K562 (cell line): ENCODE measurements at regions not wholly inside any gene's neighbourhood (a gene's known extent, or its start where the extent isn't known, plus 50 kb on each side); places are given as distances from the start of the nearest gene placed in this dataset.

ENCODE experiments used
- ATAC-seq: fragments of 200-7000 bp; cut with Tn5 transposase; 3 replicates; pipeline ENCODE4 v1.9.1; 2020; ENCODE audit warnings: moderate library complexity
- BruUV-seq: library from RNA; stranded (reverse); fragments of 400-500 nt; replicated peaks from 2 replicates; lab custom pipeline; 2021; lab: Mats Ljungman, UMichigan
- CTCF ChIA-PET: fragments of 300-600 bp; formaldehyde crosslinking; extraction: SDS; loops from one replicate; lab custom pipeline; 2021; ENCODE audit warnings: low intra/inter-chr PET ratio; lab: Yijun Ruan, JAX
- POLR2A ChIA-PET: fragments of 300-600, 350-650 bp; sonication (Branson Sonifier 250); formaldehyde crosslinking; extraction: SDS; loops from one replicate; lab custom pipeline; 2021; ENCODE audit warnings: antibody characterized with exemption, inconsistent platforms; lab: Yijun Ruan, JAX
- DNase-seq, 4 experiments: peaks; one replicate each; pipeline versions ENCODE4 v3.0.0 to v3.0.0-alpha.2; 2011 to 2018; ENCODE audit warnings: low spot score in 3 of 4, mixed read lengths in 3 of 4; ENCODE audit errors: extremely low read depth in 1 of 4
- FAIRE-seq: peaks from 2 replicates; lab custom pipeline; 2011; peaks lifted over from hg19 to GRCh38; lab: Jason Lieb, UNC
- H2AFZ ChIP-seq: 2 replicates; pipeline ENCODE4 v1.6.0; 2011; ENCODE audit warnings: low read depth, low read length, control low read depth, inconsistent platforms
- H3K27ac ChIP-seq: fragments of 200-600 bp; 3 replicates; pipeline ENCODE4 v1.8.0; 2011; ENCODE audit warnings: low read depth, mild to moderate bottlenecking, control low read depth, inconsistent platforms, low read length, moderate library complexity, mixed read lengths; ENCODE audit errors: extremely low read depth
- H3K27me3 ChIP-seq, 2 experiments: fragments of 300-600 bp in 1 of 2; 2 replicates in 1 of 2; 3 replicates in 1 of 2; pipeline versions ENCODE4 v1.6.0 to v1.8.0; 2011; ENCODE audit warnings: inconsistent platforms in 2 of 2, low read length in 2 of 2, mild to moderate bottlenecking in 1 of 2, mixed read lengths in 1 of 2, moderate library complexity in 1 of 2; ENCODE audit not compliant: control insufficient read depth in 2 of 2, insufficient read depth in 2 of 2
- H3K36me3 ChIP-seq: fragments of 300-600 bp; 3 replicates; pipeline ENCODE4 v1.8.0; 2011; ENCODE audit warnings: mild to moderate bottlenecking, low read length, inconsistent platforms; ENCODE audit not compliant: control insufficient read depth, insufficient read depth
- H3K4me1 ChIP-seq, 2 experiments: fragments of 200-600 bp in 1 of 2; replicated peaks in 1 of 2; 2 replicates in 1 of 2; 3 replicates in 1 of 2; pipeline versions ENCODE4 v1.5.1 to v1.8.0; 2011; ENCODE audit warnings: inconsistent platforms in 2 of 2, low read length in 2 of 2, mild to moderate bottlenecking in 1 of 2, mixed read lengths in 1 of 2, moderate library complexity in 1 of 2; ENCODE audit not compliant: control insufficient read depth in 2 of 2, insufficient read depth in 2 of 2
- H3K4me2 ChIP-seq: 2 replicates; pipeline ENCODE4 v1.6.1; 2011; ENCODE audit warnings: low read length, control low read depth, inconsistent platforms, mixed read lengths; ENCODE audit not compliant: insufficient read depth
- H3K4me3 ChIP-seq: fragments of 200-600 bp; sonication (generic), shearing (Covaris generic); 2 replicates; pipeline ENCODE4 v1.5.1; 2016; ENCODE audit warnings: control low read depth, inconsistent platforms
- H3K79me2 ChIP-seq: fragments of 200-600 bp; 3 replicates; pipeline ENCODE4 v1.8.0; 2011; ENCODE audit warnings: low read length, inconsistent platforms; ENCODE audit not compliant: control insufficient read depth, insufficient read depth
- H3K9ac ChIP-seq, 2 experiments: 2 replicates each; pipeline versions ENCODE4 v1.6.0 to v1.6.1; 2011; ENCODE audit warnings: low read depth in 2 of 2, low read length in 2 of 2, control low read depth in 1 of 2, inconsistent platforms in 1 of 2, mild to moderate bottlenecking in 1 of 2, mixed read lengths in 1 of 2; ENCODE audit not compliant: insufficient read depth in 1 of 2
- H3K9me1 ChIP-seq: one replicate; pipeline ENCODE4 v1.6.0; 2011; ENCODE audit warnings: inconsistent platforms, mild to moderate bottlenecking, low read length, moderate library complexity; ENCODE audit not compliant: control insufficient read depth, insufficient read depth
- H3K9me3 ChIP-seq: replicated peaks from 2 replicates; pipeline ENCODE4 v1.5.1; 2011; ENCODE audit warnings: low read depth, low read length, inconsistent platforms; ENCODE audit not compliant: control insufficient read depth, insufficient read depth
- H4K20me1 ChIP-seq: replicated peaks from 2 replicates; pipeline ENCODE4 v1.6.1; 2011; ENCODE audit warnings: low read length, inconsistent platforms, mixed read lengths; ENCODE audit not compliant: control insufficient read depth, insufficient read depth
- CREBBP ChIP-seq: IDR thresholded peaks from one replicate; pipeline ENCODE4 v1.6.1; 2012; ENCODE audit warnings: low read depth, mild to moderate bottlenecking, control low read depth, inconsistent platforms, low read length
- GABPB2 ChIP-seq: fragments of 250-450 bp; sonication (Bioruptor Pico); conservative IDR thresholded peaks from 2 replicates; pipeline ENCODE4 v1.5.1; 2021; ENCODE audit warnings: mild to moderate bottlenecking
- GATA2 ChIP-seq: sonication (generic); formaldehyde crosslinking; IDR thresholded peaks from 2 replicates; pipeline ENCODE4 v1.4.0; 2020; ENCODE audit warnings: mild to moderate bottlenecking, missing genetic modification reagents
- HSF4 ChIP-seq: fragments of 250-450 bp; sonication (Bioruptor Pico); IDR thresholded peaks from 2 replicates; pipeline ENCODE4 v2.1.2; 2022; ENCODE audit warnings: mild to moderate bottlenecking, moderate library complexity, borderline replicate concordance
- JUNB ChIP-seq: fragments of 450-650 bp; formaldehyde crosslinking; conservative IDR thresholded peaks from 2 replicates; pipeline ENCODE4 v1.4.0; 2020; ENCODE audit warnings: mild to moderate bottlenecking
- NFXL1 ChIP-seq: fragments of 450-650 bp; formaldehyde crosslinking; IDR thresholded peaks from 2 replicates; pipeline ENCODE4 v1.4.0; 2021; ENCODE audit warnings: mild to moderate bottlenecking
- PBX2 ChIP-seq, 2 experiments: IDR thresholded peaks in 1 of 2; conservative IDR thresholded peaks in 1 of 2; 2 replicates each; pipeline ENCODE4 v1.6.1; 2016; ENCODE audit warnings: low read depth in 2 of 2, mild to moderate bottlenecking in 1 of 2, missing compliant biosample characterization in 1 of 2, missing genetic modification characterization in 1 of 2, moderate library complexity in 1 of 2
- PRPF4 ChIP-seq: fragments of 200-400 bp; formaldehyde crosslinking; IDR thresholded peaks from one replicate; pipeline ENCODE4 v1.6.1; 2017; ENCODE audit warnings: low read length, low read depth, mild to moderate bottlenecking; ENCODE audit not compliant: insufficient read depth, poor library complexity, severe bottlenecking
- SREBF2 ChIP-seq: sonication (generic); formaldehyde crosslinking; IDR thresholded peaks from 2 replicates; pipeline ENCODE4 v1.4.0; 2020; ENCODE audit warnings: mild to moderate bottlenecking, missing genetic modification reagents
- SRSF7 ChIP-seq: fragments of 200-400 bp; formaldehyde crosslinking; optimal IDR thresholded peaks from 2 replicates; pipeline ENCODE3; 2017; ENCODE audit warnings: mild to moderate bottlenecking, low read depth, low read length
- THRAP3 ChIP-seq: fragments of 450-650 bp; IDR thresholded peaks from 2 replicates; pipeline ENCODE4 v1.6.1; 2016; ENCODE audit warnings: mild to moderate bottlenecking, inconsistent platforms, borderline replicate concordance
- ZNF707 ChIP-seq: fragments of 250-450 bp; sonication (Bioruptor Pico); conservative IDR thresholded peaks from 2 replicates; pipeline ENCODE4 v1.8.0; 2022; ENCODE audit warnings: inconsistent platforms, mild to moderate bottlenecking, moderate library complexity
- WGBS: fragments of 100-300 bp; shearing (Covaris generic); methylation state at CpG from one replicate; pipeline ENCODE4 v1.1.6; 2016; ENCODE audit warnings: low coverage, mixed read lengths; ENCODE audit not compliant: insufficient coverage; ENCODE audit errors: missing lambda C conversion rate; 5-methylcytosine and 5-hydroxymethylcytosine counted together
- in situ Hi-C: fragments of 300-500 bp; cut with MboI; formaldehyde crosslinking; loops from 4 replicates; pipeline ENCODE4 v1.15.0; 2018; ENCODE audit warnings: inconsistent platforms, mixed read lengths
- intact Hi-C: fragments of 100-400 bp; cut with micrococcal nuclease; formaldehyde crosslinking; loops from 2 replicates; pipeline ENCODE4 v1.14.2; 2022
- TF ChIP-seq, protein P1 (sequence below), 2 experiments: fragments of 450-650 bp; conservative IDR thresholded peaks; 2 replicates each; pipeline ENCODE4 v1.6.1; 2017; ENCODE audit warnings: mild to moderate bottlenecking in 2 of 2, moderate library complexity in 2 of 2

GRCh38 chr5:106720367-106720766 is 950.4 kb downstream of the EFNA5 start:
- no peak overlapping the region for H3K4me2 ChIP-seq
- no peaks in the 10 kb centered on the region for H3K9me1 ChIP-seq
- in situ Hi-C loops (no loop called here), intact Hi-C loops (no loop called here)
- ChIA-PET POLR2A (no interaction called here), CTCF (no interaction called here)
- no TSS peak for BruUV-seq
- no peaks in the 10 kb centered on the region for H3K36me3 ChIP-seq
- no peaks in the 10 kb centered on the region; the same call in 1 of the 2 replicates for H3K9me3 ChIP-seq
- no peak overlapping the region for H3K9ac ChIP-seq
- H3K27me3 ChIP-seq: no peaks in the 10 kb centered on the region
- H4K20me1 ChIP-seq: no peaks in the 10 kb centered on the region
- WGBS: 0% methylated on average over 3 of the region's 3 CpGs
- H3K4me3 ChIP-seq: no peak overlapping the region
- no peaks in the 10 kb centered on the region for H3K4me1 ChIP-seq
- no peak for DNase-seq
- ATAC-seq: no peak
- no peak for FAIRE-seq
- no peak overlapping the region for H3K27ac ChIP-seq
- TF ChIP-seq HSF4 (CRISPR knock-in tag) (no peak), SRSF7 (no peak), ZNF707 (CRISPR knock-in tag) (no peak)
- H3K79me2 ChIP-seq: no peaks in the 10 kb centered on the region
- no peak overlapping the region for H2AFZ ChIP-seq

GRCh38 chr5:106699796-106700195 is 970.9 kb downstream of the EFNA5 start:
- Histone ChIP-seq H3K79me2 (no peaks in the 10 kb centered on the region), H4K20me1 (no peaks in the 10 kb centered on the region), H3K4me1 (no peaks in the 10 kb centered on the region), H3K27ac (no peak overlapping the region), H3K9ac (no peak overlapping the region), H3K9me3 (no peaks in the 10 kb centered on the region), H3K27me3 (no peaks in the 10 kb centered on the region), H3K4me3 (no peak overlapping the region), H3K4me2 (no peak overlapping the region), H3K36me3 (no peaks in the 10 kb centered on the region), H3K9me1 (no peaks in the 10 kb centered on the region), H2AFZ (no peak overlapping the region)
- CTCF ChIA-PET: no interaction called here
- FAIRE-seq (no peak), DNase-seq (no peak), ATAC-seq (no peak)
- BruUV-seq: no TSS peak
- in situ Hi-C loops (no loop called here), intact Hi-C loops (no loop called here)
- 0% methylated on average over 1 of the region's 1 CpG for WGBS
- POLR2A ChIA-PET: no interaction called here
- TF ChIP-seq NFXL1 (CRISPR knock-in tag) (no peak), THRAP3 (no peak), CREBBP (no peak), PRPF4 (no peak), GATA2 (CRISPR knock-in tag) (no peak), JUNB (CRISPR knock-in tag) (no peak), SREBF2 (CRISPR knock-in tag) (no peak), PBX2 (CRISPR knock-in tag; IDR thresholded peaks at IDR 0.05; ENCODE audit: low read depth) (no peak), PBX2 (tag; conservative IDR thresholded peaks at IDR 0.05; ENCODE audit: low read depth) (no peak), GABPB2 (CRISPR knock-in tag) (no peak)
- TF ChIP-seq, protein P1, sequence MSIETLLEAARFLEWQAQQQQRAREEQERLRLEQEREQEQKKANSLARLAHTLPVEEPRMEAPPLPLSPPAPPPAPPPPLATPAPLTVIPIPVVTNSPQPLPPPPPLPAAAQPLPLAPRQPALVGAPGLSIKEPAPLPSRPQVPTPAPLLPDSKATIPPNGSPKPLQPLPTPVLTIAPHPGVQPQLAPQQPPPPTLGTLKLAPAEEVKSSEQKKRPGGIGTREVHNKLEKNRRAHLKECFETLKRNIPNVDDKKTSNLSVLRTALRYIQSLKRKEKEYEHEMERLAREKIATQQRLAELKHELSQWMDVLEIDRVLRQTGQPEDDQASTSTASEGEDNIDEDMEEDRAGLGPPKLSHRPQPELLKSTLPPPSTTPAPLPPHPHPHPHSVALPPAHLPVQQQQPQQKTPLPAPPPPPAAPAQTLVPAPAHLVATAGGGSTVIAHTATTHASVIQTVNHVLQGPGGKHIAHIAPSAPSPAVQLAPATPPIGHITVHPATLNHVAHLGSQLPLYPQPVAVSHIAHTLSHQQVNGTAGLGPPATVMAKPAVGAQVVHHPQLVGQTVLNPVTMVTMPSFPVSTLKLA (conservative IDR thresholded peaks at IDR 0.05): no peak
